PC-9 (cell line): ENCODE measurements at regions not wholly inside any gene's neighbourhood (a gene's known extent, or its start where the extent isn't known, plus 50 kb on each side); places are given as distances from the start of the nearest gene placed in this dataset.

Source experiments
- BruUV-seq: library from RNA; stranded (reverse); fragments of 400-500 nt; replicated peaks from 2 replicates; lab custom pipeline; 2021; lab: Mats Ljungman, UMichigan
- CTCF ChIA-PET: fragments of 300-600 bp; sonication (Branson Sonifier 250); formaldehyde crosslinking; loops from one replicate; lab custom pipeline; 2022; ENCODE audit warnings: antibody characterized with exemption; lab: Charles Lee
- POLR2A ChIA-PET: fragments of 300-600 bp; sonication (Branson Sonifier 250); formaldehyde crosslinking; loops from one replicate; lab custom pipeline; 2022; ENCODE audit warnings: antibody characterized with exemption; ENCODE audit not compliant: unreplicated experiment; lab: Charles Lee
- DNase-seq, 2 experiments: peaks; one replicate each; pipeline versions ENCODE4 v3.0.0 to v3.0.0-alpha.2; 2015 to 2022; ENCODE audit warnings: mixed read lengths in 1 of 2
- H2AFZ ChIP-seq: fragments of 200-600 bp; sonication (generic); 2 replicates; pipeline ENCODE4 v1.8.1; 2017; ENCODE audit warnings: antibody characterized with exemption
- H3F3A ChIP-seq: fragments of 200-600 bp; sonication (generic); 2 replicates; pipeline ENCODE4 v1.8.1; 2017; ENCODE audit warnings: antibody characterized with exemption, mild to moderate bottlenecking, low read depth; ENCODE audit not compliant: insufficient read depth
- H3K27ac ChIP-seq: fragments of 200-600 bp; sonication (generic); 2 replicates; pipeline ENCODE4 v1.6.1; 2016; ENCODE audit warnings: mixed run types
- H3K27me3 ChIP-seq: fragments of 200-600 bp; sonication (generic); 2 replicates; pipeline ENCODE4 v1.6.1; 2016; ENCODE audit warnings: low read depth, mixed run types; ENCODE audit not compliant: insufficient read depth
- H3K36me3 ChIP-seq: fragments of 200-600 bp; sonication (generic); 2 replicates; pipeline ENCODE4 v1.6.1; 2016; ENCODE audit warnings: low read depth, mixed run types
- H3K4me1 ChIP-seq: fragments of 200-600 bp; sonication (generic); replicated peaks from 2 replicates; pipeline ENCODE4 v1.6.1; 2016; ENCODE audit warnings: mixed run types; ENCODE audit not compliant: insufficient read depth
- H3K4me2 ChIP-seq: fragments of 200-600 bp; sonication (generic); 2 replicates; pipeline ENCODE4 v1.6.1; 2017; ENCODE audit warnings: mixed run types
- H3K4me3 ChIP-seq: fragments of 200-600 bp; sonication (generic); 2 replicates; pipeline ENCODE4 v1.6.1; 2016; ENCODE audit warnings: mixed run types
- H3K79me2 ChIP-seq: fragments of 200-600 bp; sonication (generic); 2 replicates; pipeline ENCODE4 v1.6.1; 2017; ENCODE audit warnings: low read depth, mixed run types
- H3K9me2 ChIP-seq: fragments of 200-600 bp; sonication (generic); 2 replicates; pipeline ENCODE4 v1.8.1; 2017; ENCODE audit warnings: mild to moderate bottlenecking; ENCODE audit not compliant: insufficient read depth
- H3K9me3 ChIP-seq: fragments of 200-600 bp; sonication (generic); 2 replicates; pipeline ENCODE4 v1.8.1; 2016; ENCODE audit warnings: low read depth; ENCODE audit not compliant: insufficient read depth
- H4K20me1 ChIP-seq: fragments of 200-600 bp; sonication (generic); 2 replicates; pipeline ENCODE4 v1.8.1; 2017; ENCODE audit not compliant: insufficient read depth
- EZH2 ChIP-seq: fragments of 200-600 bp; sonication (generic); IDR thresholded peaks from 2 replicates; pipeline ENCODE4 v1.8.0; 2017; ENCODE audit warnings: antibody characterized with exemption, low read depth
- intact Hi-C: fragments of 100-400 bp; cut with micrococcal nuclease; formaldehyde crosslinking; loops from one replicate; pipeline ENCODE4 v1.10.0; 2022; ENCODE audit not compliant: unreplicated experiment
- TF ChIP-seq, protein P1 (sequence below): fragments of 200-600 bp; sonication (generic); conservative IDR thresholded peaks from 2 replicates; pipeline ENCODE4 v1.6.1; 2017; ENCODE audit warnings: mixed run types, antibody characterized with exemption, mild to moderate bottlenecking, moderate library complexity

DNA sequence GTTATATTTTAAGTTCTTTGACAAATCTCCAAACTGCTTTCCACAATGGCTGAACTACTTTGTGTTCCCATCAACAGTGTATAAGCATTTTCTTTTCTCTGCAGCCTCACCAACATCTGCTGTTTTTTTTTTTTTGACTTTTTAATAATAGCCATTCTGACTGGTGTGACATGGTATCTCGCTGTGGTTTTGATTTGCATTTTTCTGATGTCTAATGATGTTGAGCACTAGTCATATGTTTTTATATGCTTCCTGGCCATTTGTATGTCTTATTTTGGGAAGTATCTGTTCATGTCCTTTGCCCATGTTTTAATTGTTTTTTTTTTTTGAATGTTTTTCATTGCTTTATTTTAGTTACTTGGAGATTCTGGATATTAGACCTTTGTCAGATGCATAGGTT, 196.6 kb downstream of the PLK2 start:
- Histone ChIP-seq H3K4me1 (peaks cover 41% of the 10 kb centered on the region), H3K9me3 (peaks cover 11% of the 10 kb centered on the region; the same call in 1 of the 2 replicates), H4K20me1 (no peaks in the 10 kb centered on the region), H3K4me2 (no peak overlapping the region), H3K27me3 (no peaks in the 10 kb centered on the region), H2AFZ (no peak overlapping the region), H3K9me2 (no peaks in the 10 kb centered on the region), H3K27ac (no peak overlapping the region), H3K4me3 (no peak overlapping the region), H3F3A (peaks cover 22% of the 10 kb centered on the region), H3K79me2 (0 out of 2 replicates have a peak, but pooled peaks cover 7% of the 10 kb centered on the region), H3K36me3 (0 out of 2 replicates have a peak, but pooled peaks cover 4% of the 10 kb centered on the region)
- BruUV-seq = no TSS peak
- POLR2A ChIA-PET = no interaction called here
- intact Hi-C loops = no loop called here
- no peak for DNase-seq
- TF ChIP-seq, protein P1, sequence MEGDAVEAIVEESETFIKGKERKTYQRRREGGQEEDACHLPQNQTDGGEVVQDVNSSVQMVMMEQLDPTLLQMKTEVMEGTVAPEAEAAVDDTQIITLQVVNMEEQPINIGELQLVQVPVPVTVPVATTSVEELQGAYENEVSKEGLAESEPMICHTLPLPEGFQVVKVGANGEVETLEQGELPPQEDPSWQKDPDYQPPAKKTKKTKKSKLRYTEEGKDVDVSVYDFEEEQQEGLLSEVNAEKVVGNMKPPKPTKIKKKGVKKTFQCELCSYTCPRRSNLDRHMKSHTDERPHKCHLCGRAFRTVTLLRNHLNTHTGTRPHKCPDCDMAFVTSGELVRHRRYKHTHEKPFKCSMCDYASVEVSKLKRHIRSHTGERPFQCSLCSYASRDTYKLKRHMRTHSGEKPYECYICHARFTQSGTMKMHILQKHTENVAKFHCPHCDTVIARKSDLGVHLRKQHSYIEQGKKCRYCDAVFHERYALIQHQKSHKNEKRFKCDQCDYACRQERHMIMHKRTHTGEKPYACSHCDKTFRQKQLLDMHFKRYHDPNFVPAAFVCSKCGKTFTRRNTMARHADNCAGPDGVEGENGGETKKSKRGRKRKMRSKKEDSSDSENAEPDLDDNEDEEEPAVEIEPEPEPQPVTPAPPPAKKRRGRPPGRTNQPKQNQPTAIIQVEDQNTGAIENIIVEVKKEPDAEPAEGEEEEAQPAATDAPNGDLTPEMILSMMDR = no peak
- TF ChIP-seq EZH2 = no peak
- CTCF ChIA-PET = no interaction called here

DNA sequence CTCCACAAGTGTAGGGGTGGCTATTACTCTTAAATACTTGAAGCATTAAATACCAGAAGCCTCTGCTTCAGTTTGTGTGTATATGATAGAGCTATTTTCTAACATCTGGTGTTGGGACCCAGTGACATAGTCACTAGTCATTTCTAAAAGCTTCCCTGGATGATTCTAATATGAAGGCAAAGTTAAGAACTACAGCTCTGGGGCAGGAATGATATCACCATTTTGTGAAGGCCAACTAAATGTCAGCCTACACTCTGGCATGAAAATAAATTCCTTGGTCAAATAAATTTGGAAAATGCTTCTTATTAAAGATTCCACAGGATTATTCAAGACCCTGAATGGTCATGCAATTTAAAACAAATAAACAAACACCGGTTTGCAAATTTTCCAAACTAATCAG, 197.7 kb downstream of the PLK2 start:
- BruUV-seq = no TSS peak
- Histone ChIP-seq H3K4me2 (no peak overlapping the region), H3K36me3 (0 out of 2 replicates have a peak, but pooled peaks cover 4% of the 10 kb centered on the region), H3K27ac (no peak overlapping the region), H4K20me1 (no peaks in the 10 kb centered on the region), H3K4me1 (peaks cover 51% of the 10 kb centered on the region), H3F3A (peaks cover 25% of the 10 kb centered on the region), H3K9me3 (peaks cover 11% of the 10 kb centered on the region; the same call in 1 of the 2 replicates), H3K27me3 (no peaks in the 10 kb centered on the region), H2AFZ (no peak overlapping the region), H3K4me3 (no peak overlapping the region), H3K79me2 (0 out of 2 replicates have a peak, but pooled peaks cover 8% of the 10 kb centered on the region), H3K9me2 (no peaks in the 10 kb centered on the region)
- intact Hi-C loops = no loop called here
- TF ChIP-seq EZH2 = no peak
- TF ChIP-seq, protein P1 = no peak
- no peak for DNase-seq
- CTCF ChIA-PET = interaction anchor here (1.1 kb wide), 1 partner anchor 22 kb away, joined by 3 read pairs; no protein-coding TSS in a partner anchor
- POLR2A ChIA-PET = interaction anchor here (0.6 to 0.7 kb wide), 2 partner anchors 189 to 567 kb away, joined by 6 read pairs; no protein-coding TSS in a partner anchor

DNA sequence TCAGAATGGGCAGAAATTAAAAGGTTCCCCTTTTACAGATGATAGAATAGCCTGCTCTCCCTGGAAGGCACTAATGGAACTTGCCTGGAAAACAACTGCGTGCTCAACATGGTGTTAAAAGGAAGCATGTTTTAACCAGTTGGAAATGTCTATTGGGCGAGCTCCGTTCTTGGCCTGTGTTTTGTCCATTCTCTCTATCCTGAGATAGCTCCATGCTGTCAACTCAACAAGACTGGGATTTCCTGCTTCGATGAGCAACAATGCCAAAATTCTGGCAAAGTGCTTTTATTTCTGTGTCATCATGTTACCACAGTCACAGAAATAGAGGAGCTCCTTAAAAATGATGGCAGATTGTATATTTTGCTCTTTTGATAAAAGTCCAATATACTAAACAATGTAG, 198.3 kb downstream of the PLK2 start:
- TF ChIP-seq, protein P1 = no peak
- no peak for TF ChIP-seq EZH2
- no peak for DNase-seq
- 0 out of 2 replicates have a peak, but pooled peaks cover 8% of the 10 kb centered on the region for H3K79me2 ChIP-seq
- no peak overlapping the region for H3K4me3 ChIP-seq
- no peak overlapping the region for H2AFZ ChIP-seq
- ChIA-PET CTCF (interaction anchor here (1.1 kb wide), 1 partner anchor 21 kb away, joined by 3 read pairs; no protein-coding TSS in a partner anchor), POLR2A (no interaction called here)
- H3K4me1 ChIP-seq = peaks cover 49% of the 10 kb centered on the region
- BruUV-seq = no TSS peak
- intact Hi-C loops = no loop called here
- H3K27me3 ChIP-seq = no peaks in the 10 kb centered on the region
- peaks cover 25% of the 10 kb centered on the region for H3F3A ChIP-seq
- H3K27ac ChIP-seq = peak overlapping the region; percentile 98
- H4K20me1 ChIP-seq = no peaks in the 10 kb centered on the region
- peaks cover 14% of the 10 kb centered on the region for H3K9me3 ChIP-seq
- 0 out of 2 replicates have a peak, but pooled peaks cover 4% of the 10 kb centered on the region for H3K36me3 ChIP-seq
- H3K4me2 ChIP-seq = no peak overlapping the region
- H3K9me2 ChIP-seq = no peaks in the 10 kb centered on the region
